Breast epithelium (tissue), 3 donors: ENCODE measurements at regions not wholly inside any gene's neighbourhood (a gene's known extent, or its start where the extent isn't known, plus 50 kb on each side); places are given as distances from the start of the nearest gene placed in this dataset.

Source experiments
- CTCF ChIP-seq, 3 donors: fragments of 450-650 bp; IDR thresholded peaks; one replicate each; pipeline ENCODE4 v1.5.1; 2016 to 2017; ENCODE audit warnings: antibody characterized with exemption in 3 of 3, mild to moderate bottlenecking in 3 of 3, moderate library complexity in 3 of 3
- POLR2A ChIP-seq: fragments of 450-650 bp; IDR thresholded peaks from one replicate; pipeline ENCODE4 v1.6.1; 2016; ENCODE audit warnings: antibody characterized with exemption, mild to moderate bottlenecking, moderate library complexity
- POLR2AphosphoS5 ChIP-seq, 3 donors: sonication (generic); formaldehyde crosslinking; IDR thresholded peaks; one replicate each; pipeline ENCODE4 v1.6.1; 2017; ENCODE audit warnings: antibody characterized with exemption in 3 of 3

- no peak for TF ChIP-seq CTCF (IDR thresholded peaks at IDR 0.05)
- no peak for TF ChIP-seq POLR2A
- TF ChIP-seq POLR2AphosphoS5 (IDR thresholded peaks at IDR 0.05), result no peak
Observed at GRCh38 chr10:47192273-47192672, 107.7 kb upstream of the GDF10 start.
